WERI-Rb-1 (cell line): ENCODE measurements at regions not wholly inside any gene's neighbourhood (a gene's known extent, or its start where the extent isn't known, plus 50 kb on each side); places are given as distances from the start of the nearest gene placed in this dataset.

Source experiments
- DNase-seq: peaks from one replicate; pipeline ENCODE4 v3.0.0-alpha.2; 2020
- H3K27ac ChIP-seq: fragments of 250-450 bp; sonication (Bioruptor Pico); 2 replicates; pipeline ENCODE4 v1.5.1; 2020; ENCODE audit warnings: mild to moderate bottlenecking, moderate library complexity
- H3K27me3 ChIP-seq: fragments of 250-450 bp; sonication (Bioruptor Pico); 2 replicates; pipeline ENCODE4 v1.5.1; 2021; ENCODE audit warnings: mild to moderate bottlenecking, low read depth, moderate library complexity; ENCODE audit not compliant: insufficient read depth, severe bottlenecking
- H3K36me3 ChIP-seq: fragments of 250-450 bp; sonication (Bioruptor Pico); 2 replicates; pipeline ENCODE4 v1.5.1; 2020; ENCODE audit warnings: mild to moderate bottlenecking, moderate library complexity
- H3K4me3 ChIP-seq: 2 replicates; pipeline ENCODE4 v1.5.1; 2011; ENCODE audit warnings: low read depth, mild to moderate bottlenecking, control low read depth, low read length
- H3K9me3 ChIP-seq: fragments of 250-450 bp; sonication (Bioruptor Pico); 2 replicates; pipeline ENCODE4 v1.5.1; 2021; ENCODE audit warnings: mild to moderate bottlenecking, moderate library complexity; ENCODE audit not compliant: severe bottlenecking
- TF ChIP-seq, protein P1 (sequence below): IDR thresholded peaks from 2 replicates; pipeline ENCODE4 v1.5.1; 2011; ENCODE audit warnings: low read depth, mild to moderate bottlenecking, control low read depth, inconsistent platforms, low read length

- Histone ChIP-seq H3K27ac (no peak overlapping the region), H3K36me3 (no peaks in the 10 kb centered on the region), H3K9me3 (peaks cover 4% of the 10 kb centered on the region), H3K4me3 (no peak overlapping the region), H3K27me3 (peaks cover 33% of the 10 kb centered on the region)
- no peak for DNase-seq
- TF ChIP-seq, protein P1, sequence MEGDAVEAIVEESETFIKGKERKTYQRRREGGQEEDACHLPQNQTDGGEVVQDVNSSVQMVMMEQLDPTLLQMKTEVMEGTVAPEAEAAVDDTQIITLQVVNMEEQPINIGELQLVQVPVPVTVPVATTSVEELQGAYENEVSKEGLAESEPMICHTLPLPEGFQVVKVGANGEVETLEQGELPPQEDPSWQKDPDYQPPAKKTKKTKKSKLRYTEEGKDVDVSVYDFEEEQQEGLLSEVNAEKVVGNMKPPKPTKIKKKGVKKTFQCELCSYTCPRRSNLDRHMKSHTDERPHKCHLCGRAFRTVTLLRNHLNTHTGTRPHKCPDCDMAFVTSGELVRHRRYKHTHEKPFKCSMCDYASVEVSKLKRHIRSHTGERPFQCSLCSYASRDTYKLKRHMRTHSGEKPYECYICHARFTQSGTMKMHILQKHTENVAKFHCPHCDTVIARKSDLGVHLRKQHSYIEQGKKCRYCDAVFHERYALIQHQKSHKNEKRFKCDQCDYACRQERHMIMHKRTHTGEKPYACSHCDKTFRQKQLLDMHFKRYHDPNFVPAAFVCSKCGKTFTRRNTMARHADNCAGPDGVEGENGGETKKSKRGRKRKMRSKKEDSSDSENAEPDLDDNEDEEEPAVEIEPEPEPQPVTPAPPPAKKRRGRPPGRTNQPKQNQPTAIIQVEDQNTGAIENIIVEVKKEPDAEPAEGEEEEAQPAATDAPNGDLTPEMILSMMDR = no peak
Measured at GRCh38 chr3:14057701-14058100, 67.0 kb downstream of the CHCHD4 start.

- Histone ChIP-seq H3K9me3 (no peaks in the 10 kb centered on the region), H3K27ac (no peak overlapping the region), H3K36me3 (no peaks in the 10 kb centered on the region), H3K4me3 (no peak overlapping the region), H3K27me3 (peaks cover 67% of the 10 kb centered on the region)
- TF ChIP-seq, protein P1 = no peak
- DNase-seq = no peak
Measured at GRCh38 chr3:14047841-14048240, 76.8 kb downstream of the CHCHD4 start.

- peaks cover 67% of the 10 kb centered on the region for H3K27me3 ChIP-seq
- H3K36me3 ChIP-seq = no peaks in the 10 kb centered on the region
- no peak for DNase-seq
- H3K9me3 ChIP-seq = no peaks in the 10 kb centered on the region
- H3K4me3 ChIP-seq = no peak overlapping the region
- no peak overlapping the region for H3K27ac ChIP-seq
- TF ChIP-seq, protein P1 = no peak
Measured at GRCh38 chr3:14047027-14047426, 77.6 kb downstream of the CHCHD4 start.

DNA sequence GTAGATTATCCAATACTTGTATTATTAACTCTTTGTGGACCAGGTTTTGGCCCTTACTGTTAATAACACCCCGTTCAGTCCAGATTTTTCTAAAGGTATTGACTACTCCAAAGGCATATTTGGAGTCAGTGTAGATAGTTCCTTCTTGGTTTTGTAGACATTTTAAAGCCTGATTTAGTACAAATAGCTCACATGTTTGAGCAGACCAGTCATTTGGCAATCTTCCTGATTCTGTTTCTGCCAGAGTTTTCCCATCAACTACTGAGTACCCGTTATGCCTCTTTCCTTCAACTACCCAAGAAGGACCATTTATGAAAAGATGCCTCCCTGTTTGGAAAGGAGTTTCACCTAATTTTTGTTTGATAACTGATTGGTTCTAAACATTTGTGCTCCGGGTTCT, 82.0 kb downstream of the CHCHD4 start:
- Histone ChIP-seq H3K27me3 (peaks cover 79% of the 10 kb centered on the region), H3K9me3 (peaks cover 3% of the 10 kb centered on the region), H3K36me3 (no peaks in the 10 kb centered on the region), H3K27ac (no peak overlapping the region), H3K4me3 (no peak overlapping the region)
- TF ChIP-seq, protein P1 = no peak
- no peak for DNase-seq

GRCh38 chr3:14039149-14039548, 85.5 kb downstream of the CHCHD4 start:
- peaks cover 16% of the 10 kb centered on the region for H3K9me3 ChIP-seq
- no peak overlapping the region for H3K4me3 ChIP-seq
- H3K36me3 ChIP-seq = no peaks in the 10 kb centered on the region
- TF ChIP-seq, protein P1 = no peak
- H3K27me3 ChIP-seq = peaks cover 73% of the 10 kb centered on the region
- H3K27ac ChIP-seq = no peak overlapping the region
- no peak for DNase-seq

- Histone ChIP-seq H3K4me3 (no peak overlapping the region), H3K9me3 (peaks cover 16% of the 10 kb centered on the region), H3K27ac (no peak overlapping the region), H3K36me3 (no peaks in the 10 kb centered on the region), H3K27me3 (peaks cover 73% of the 10 kb centered on the region)
- TF ChIP-seq, protein P1 = no peak
- DNase-seq = no peak
Measured at GRCh38 chr3:14037211-14037610, 87.5 kb downstream of the CHCHD4 start.
